Panc1 (cell line): ENCODE measurements at regions not wholly inside any gene's neighbourhood (a gene's known extent, or its start where the extent isn't known, plus 50 kb on each side); places are given as distances from the start of the nearest gene placed in this dataset.

ENCODE experiments used
- ATAC-seq: fragments of 200-7000 bp; cut with Tn5 transposase; 2 replicates; pipeline ENCODE4 v1.9.1; 2020; ENCODE audit warnings: mild to moderate bottlenecking, moderate library complexity
- BruUV-seq: library from RNA; stranded (reverse); fragments of 400-500 nt; replicated peaks from 2 replicates; lab custom pipeline; 2021; lab: Mats Ljungman, UMichigan
- CTCF ChIA-PET: fragments of 300-600 bp; sonication (Branson Sonifier 250); formaldehyde crosslinking; loops from one replicate; lab custom pipeline; 2022; ENCODE audit warnings: antibody characterized with exemption; lab: Charles Lee
- POLR2A ChIA-PET: fragments of 300-600 bp; sonication (Branson Sonifier 250); formaldehyde crosslinking; loops from one replicate; lab custom pipeline; 2022; ENCODE audit warnings: antibody characterized with exemption; lab: Charles Lee
- DNase-seq: peaks from one replicate; pipeline ENCODE4 v3.0.0-alpha.2; 2010; ENCODE audit warnings: low read depth, low spot score
- H3K27ac ChIP-seq: 2 replicates; pipeline ENCODE4 v1.5.1; 2011; ENCODE audit warnings: mild to moderate bottlenecking, low read length, inconsistent platforms
- H3K27me3 ChIP-seq: fragments of 200-500 bp; sonication (Bioruptor generic); 2 replicates; pipeline ENCODE4 v1.6.0; 2014; ENCODE audit warnings: low read length, inconsistent platforms; ENCODE audit not compliant: control insufficient read depth, insufficient read depth
- H3K36me3 ChIP-seq: fragments of 200-500 bp; sonication (Bioruptor generic); 2 replicates; pipeline ENCODE4 v1.5.1; 2014; ENCODE audit warnings: inconsistent platforms, mild to moderate bottlenecking, low read length, moderate library complexity; ENCODE audit not compliant: control insufficient read depth, insufficient read depth
- H3K4me1 ChIP-seq: 2 replicates; pipeline ENCODE4 v1.5.1; 2011; ENCODE audit warnings: inconsistent platforms, mild to moderate bottlenecking, low read length, moderate library complexity; ENCODE audit not compliant: control insufficient read depth, insufficient read depth
- H3K4me3 ChIP-seq, 2 experiments: 2 replicates each; pipeline ENCODE4 v1.5.1; 2011 to 2012; ENCODE audit warnings: low read depth in 2 of 2, low read length in 2 of 2, mild to moderate bottlenecking in 2 of 2, inconsistent platforms in 1 of 2, moderate library complexity in 1 of 2
- H3K9me3 ChIP-seq: fragments of 200-500 bp; sonication (Bioruptor generic); 2 replicates; pipeline ENCODE4 v1.5.1; 2014; ENCODE audit warnings: low read depth, mild to moderate bottlenecking, inconsistent platforms, low read length, moderate library complexity; ENCODE audit not compliant: control insufficient read depth, insufficient read depth
- CTCF ChIP-seq: fragments of 450-650 bp; IDR thresholded peaks from 2 replicates; pipeline ENCODE4 v1.5.1; 2017; ENCODE audit warnings: mild to moderate bottlenecking
- POLR2AphosphoS5 ChIP-seq: IDR thresholded peaks from 2 replicates; pipeline ENCODE4 v1.6.1; 2012; ENCODE audit warnings: mild to moderate bottlenecking, low read depth, low read length, moderate library complexity
- REST ChIP-seq, 2 experiments: IDR thresholded peaks; 2 replicates each; pipeline ENCODE4 v1.6.1; 2011 to 2012; ENCODE audit warnings: low read depth in 2 of 2, control low read depth in 1 of 2, low read length in 1 of 2, mild to moderate bottlenecking in 1 of 2, moderate library complexity in 1 of 2; ENCODE audit not compliant: insufficient read depth in 1 of 2
- SIN3A ChIP-seq: IDR thresholded peaks from 2 replicates; pipeline ENCODE4 v1.6.1; 2012; ENCODE audit warnings: low read depth, mild to moderate bottlenecking, low read length, moderate library complexity, borderline replicate concordance; ENCODE audit not compliant: insufficient read depth
- TCF7L2 ChIP-seq: IDR thresholded peaks from 2 replicates; pipeline ENCODE4 v1.6.1; 2011; ENCODE audit warnings: mild to moderate bottlenecking, low read depth, low read length, inconsistent platforms
- in situ Hi-C: cut with HindIII; loops from 2 replicates; pipeline ENCODE4 v1.10.0; 2016; ENCODE audit warnings: low sequenced_read_pairs, low pct_unique_long_range_greater_than_20kb
- intact Hi-C: fragments of 100-400 bp; cut with micrococcal nuclease; formaldehyde crosslinking; loops from one replicate; pipeline ENCODE4 v1.10.0; 2022; ENCODE audit not compliant: unreplicated experiment

- BruUV-seq = no TSS peak
- Histone ChIP-seq H3K4me1 (no peaks in the 10 kb centered on the region; the same call in 1 of the 2 replicates), H3K27ac (no peak overlapping the region), H3K27me3 (no peaks in the 10 kb centered on the region), H3K36me3 (no peaks in the 10 kb centered on the region), H3K4me3 (no peak overlapping the region), H3K9me3 (no peaks in the 10 kb centered on the region)
- peak; percentile 91 for ATAC-seq
- intact Hi-C loops = no loop called here
- in situ Hi-C loops = no loop called here
- TF ChIP-seq REST (IDR thresholded peaks at IDR 0.05; ENCODE audit: insufficient read depth in 1 of 2, low read depth in 2 of 2, low read length in 1 of 2) (no peak), CTCF (peak; percentile 78)
- ChIA-PET CTCF (interaction anchor here (0.5 to 1.1 kb wide), 6 partner anchors 10 to 1010 kb away, joined by 3 to 9 read pairs (median 4); no protein-coding TSS in a partner anchor), POLR2A (no interaction called here)
- peak; percentile 22 for DNase-seq
Measured at GRCh38 chr14:54329082-54329695, 67.6 kb upstream of the CDKN3 start.

- POLR2A ChIA-PET = no interaction called here
- H3K4me3 ChIP-seq = no peak overlapping the region
- no peaks in the 10 kb centered on the region for H3K36me3 ChIP-seq
- no peak overlapping the region for H3K27ac ChIP-seq
- BruUV-seq = no TSS peak
- DNase-seq = no peak
- in situ Hi-C loops = no loop called here
- CTCF ChIA-PET = no interaction called here
- no peaks in the 10 kb centered on the region for H3K27me3 ChIP-seq
- no peak for ATAC-seq
- H3K9me3 ChIP-seq = no peaks in the 10 kb centered on the region
- TF ChIP-seq TCF7L2 (no peak), POLR2AphosphoS5 (no peak), REST (IDR thresholded peaks at IDR 0.05; ENCODE audit: insufficient read depth in 1 of 2, low read depth in 2 of 2, low read length in 1 of 2) (no peak), CTCF (no peak), SIN3A (no peak)
- H3K4me1 ChIP-seq = no peaks in the 10 kb centered on the region; the same call in 1 of the 2 replicates
- intact Hi-C loops = loop anchor here (10.0 kb wide), 1 partner anchor 156 kb away; no protein-coding TSS in a partner anchor
Measured at GRCh38 chr14:54330876-54331275, 65.9 kb upstream of the CDKN3 start.
